ENCODE measurements at regions not wholly inside any gene's neighbourhood (a gene's known extent, or its start where the extent isn't known, plus 50 kb on each side); places are given as distances from the start of the nearest gene placed in this dataset.

GRCh38 chr9:118395415-118395814 lies 691.2 kb downstream of the TLR4 start:
- no peaks in the 10 kb centered on the region for H3K27me3 ChIP-seq (ENCODE audit: control insufficient read depth, insufficient read depth, low read length)
- H3K27ac ChIP-seq (ENCODE audit: low read depth, low read length), result no peak overlapping the region
- ChIA-PET CTCF (no interaction called here), POLR2A (no interaction called here)
- H3K4me3 ChIP-seq (ENCODE audit: low read depth, low read length), result no peak overlapping the region
- no peak for DNase-seq (ENCODE audit: low read depth, low spot score)
- peaks cover 4% of the 10 kb centered on the region; the same call in 1 of the 2 replicates for H3K9me3 ChIP-seq (ENCODE audit: control insufficient read depth, insufficient read depth, low read length)
- no peak for TF ChIP-seq CTCF (IDR thresholded peaks at IDR 0.05; ENCODE audit: low read depth, low read length)

- DNase-seq (ENCODE audit: low read depth, low spot score), result no peak
- H3K27me3 ChIP-seq (ENCODE audit: control insufficient read depth, insufficient read depth, low read length), result no peaks in the 10 kb centered on the region
- no peak for TF ChIP-seq CTCF (IDR thresholded peaks at IDR 0.05; ENCODE audit: low read depth, low read length)
- H3K4me3 ChIP-seq (ENCODE audit: low read depth, low read length), result no peak overlapping the region
- H3K9me3 ChIP-seq (ENCODE audit: control insufficient read depth, insufficient read depth, low read length), result peaks cover 7% of the 10 kb centered on the region; the same call in 1 of the 2 replicates
- CTCF ChIA-PET, result no interaction called here
- POLR2A ChIA-PET, result no interaction called here
- H3K27ac ChIP-seq (ENCODE audit: low read depth, low read length), result no peak overlapping the region
Measured at GRCh38 chr9:118401546-118401945, 697.3 kb downstream of the TLR4 start.

GRCh38 chr9:118414676-118415075 lies 710.5 kb downstream of the TLR4 start:
- Histone ChIP-seq H3K27me3 (ENCODE audit: control insufficient read depth, insufficient read depth, low read length) (no peaks in the 10 kb centered on the region), H3K9me3 (ENCODE audit: control insufficient read depth, insufficient read depth, low read length) (peaks cover 7% of the 10 kb centered on the region), H3K4me3 (ENCODE audit: low read depth, low read length) (no peak overlapping the region), H3K27ac (ENCODE audit: low read depth, low read length) (no peak overlapping the region)
- no peak for TF ChIP-seq CTCF (IDR thresholded peaks at IDR 0.05; ENCODE audit: low read depth, low read length)
- CTCF ChIA-PET, result no interaction called here
- DNase-seq (ENCODE audit: low read depth, low spot score), result no peak
- POLR2A ChIA-PET, result no interaction called here

GRCh38 chr9:118418887-118419565 lies 714.8 kb downstream of the TLR4 start:
- POLR2A ChIA-PET, result no interaction called here

GRCh38 chr9:118419676-118420075 lies 715.5 kb downstream of the TLR4 start:
- ChIA-PET POLR2A (no interaction called here), CTCF (no interaction called here)
- Histone ChIP-seq H3K27me3 (ENCODE audit: control insufficient read depth, insufficient read depth, low read length) (no peaks in the 10 kb centered on the region), H3K9me3 (ENCODE audit: control insufficient read depth, insufficient read depth, low read length) (no peaks in the 10 kb centered on the region; the same call in 1 of the 2 replicates), H3K27ac (ENCODE audit: low read depth, low read length) (no peak overlapping the region), H3K4me3 (ENCODE audit: low read depth, low read length) (no peak overlapping the region)
- no peak for TF ChIP-seq CTCF (IDR thresholded peaks at IDR 0.05; ENCODE audit: low read depth, low read length)
- no peak for DNase-seq (ENCODE audit: low read depth, low spot score)

More at GRCh38 chr9:118418887-118419565, 714.8 kb downstream of the TLR4 start:
- no peak for DNase-seq (ENCODE audit: low read depth, low spot score)
- Histone ChIP-seq H3K27me3 (ENCODE audit: control insufficient read depth, insufficient read depth, low read length) (no peaks in the 10 kb centered on the region), H3K9me3 (ENCODE audit: control insufficient read depth, insufficient read depth, low read length) (peaks cover 3% of the 10 kb centered on the region), H3K4me3 (ENCODE audit: low read depth, low read length) (no peak overlapping the region), H3K27ac (ENCODE audit: low read depth, low read length) (no peak overlapping the region)
- CTCF ChIA-PET, result no interaction called here
- TF ChIP-seq CTCF (IDR thresholded peaks at IDR 0.05; ENCODE audit: low read depth, low read length), result no peak
